ENCODE measurements at regions not wholly inside any gene's neighbourhood (a gene's known extent, or its start where the extent isn't known, plus 50 kb on each side); places are given as distances from the start of the nearest gene placed in this dataset.

- ATAC-seq (no peak), DNase-seq (no peak)
- H3K9me3 ChIP-seq (ENCODE audit: control insufficient read depth, insufficient read depth, low read length) = no peaks in the 10 kb centered on the region
- H3K27ac ChIP-seq (ENCODE audit: low read length) = no peak overlapping the region
- Mint-ChIP-seq H3K27ac (no peak overlapping the region), H3K4me1 (no peaks in the 10 kb centered on the region), H3K27me3 (ENCODE audit: low read depth in 2 of 2) (no peaks in the 10 kb centered on the region), H3K4me3 (no peak overlapping the region), H3K9me3 (peaks cover 2 to 6% of the 10 kb centered on the region in 2 donors), H3K36me3 (no peaks in the 10 kb centered on the region)
- no peak overlapping the region for H3K4me3 ChIP-seq (ENCODE audit: low read length)
- intact Hi-C loops (cut with micrococcal nuclease) = no loop called here
- no peaks in the 10 kb centered on the region for H3K27me3 ChIP-seq (ENCODE audit: control insufficient read depth, insufficient read depth, low read length)
- H3K4me1 ChIP-seq (ENCODE audit: control insufficient read depth, insufficient read depth, low read length) = no peaks in the 10 kb centered on the region
- WGBS (ENCODE audit: insufficient coverage) = 39% methylated on average over 8 of the region's 9 CpGs
- no peaks in the 10 kb centered on the region for H3K36me3 ChIP-seq (ENCODE audit: control insufficient read depth, insufficient read depth, low read length)
- TF ChIP-seq CTCF (IDR thresholded peaks at IDR 0.05) = no peak
These were observed 201.6 kb upstream of the PTBP2 start for GRCh38 chr1:96519851-96520578.

- no peak overlapping the region for H3K4me3 Mint-ChIP-seq
- whole genome bisulfite sequencing (ENCODE audit: insufficient coverage) = 64% methylated on average over 2 of the region's 3 CpGs
- Histone ChIP-seq H3K4me1 (ENCODE audit: control insufficient read depth, insufficient read depth, low read length) (no peaks in the 10 kb centered on the region), H3K27ac (ENCODE audit: low read length) (no peak overlapping the region), H3K9me3 (ENCODE audit: control insufficient read depth, insufficient read depth, low read length) (no peaks in the 10 kb centered on the region), H3K4me3 (ENCODE audit: low read length) (no peak overlapping the region), H3K36me3 (ENCODE audit: control insufficient read depth, insufficient read depth, low read length) (no peaks in the 10 kb centered on the region), H3K27me3 (ENCODE audit: control insufficient read depth, insufficient read depth, low read length) (no peaks in the 10 kb centered on the region)
- no peaks in the 10 kb centered on the region for H3K27me3 Mint-ChIP-seq (ENCODE audit: low read depth in 2 of 2)
- H3K4me1 Mint-ChIP-seq = no peaks in the 10 kb centered on the region
- peaks cover 2 to 6% of the 10 kb centered on the region in 2 donors for H3K9me3 Mint-ChIP-seq
- no peaks in the 10 kb centered on the region for H3K36me3 Mint-ChIP-seq
- DNase-seq = no peak
- TF ChIP-seq CTCF (IDR thresholded peaks at IDR 0.05) = no peak
- no peak overlapping the region for H3K27ac Mint-ChIP-seq
- ATAC-seq = no peak
- intact Hi-C loops (cut with micrococcal nuclease) = no loop called here
These were observed 201.0 kb upstream of the PTBP2 start for GRCh38 chr1:96520579-96520947.

- no peaks in the 10 kb centered on the region for H3K36me3 ChIP-seq (ENCODE audit: control insufficient read depth, insufficient read depth, low read length)
- no peak overlapping the region for H3K27ac ChIP-seq (ENCODE audit: low read length)
- Mint-ChIP-seq H3K27ac (no peak overlapping the region), H3K4me1 (no peaks in the 10 kb centered on the region), H3K36me3 (no peaks in the 10 kb centered on the region), H3K4me3 (no peak overlapping the region), H3K27me3 (ENCODE audit: low read depth in 2 of 2) (no peaks in the 10 kb centered on the region), H3K9me3 (peaks cover 2 to 6% of the 10 kb centered on the region in 2 donors)
- DNase-seq (no peak), ATAC-seq (no peak)
- no peak overlapping the region for H3K4me3 ChIP-seq (ENCODE audit: low read length)
- no peaks in the 10 kb centered on the region for H3K9me3 ChIP-seq (ENCODE audit: control insufficient read depth, insufficient read depth, low read length)
- H3K27me3 ChIP-seq (ENCODE audit: control insufficient read depth, insufficient read depth, low read length) = no peaks in the 10 kb centered on the region
- WGBS (ENCODE audit: insufficient coverage) = 78% methylated on average over 6 of the region's 6 CpGs
- intact Hi-C loops (cut with micrococcal nuclease) = no loop called here
- no peak for TF ChIP-seq CTCF (IDR thresholded peaks at IDR 0.05)
- no peaks in the 10 kb centered on the region for H3K4me1 ChIP-seq (ENCODE audit: control insufficient read depth, insufficient read depth, low read length)
These were observed 200.6 kb upstream of the PTBP2 start for GRCh38 chr1:96521010-96521409.
